ENCODE measurements at regions not wholly inside any gene's neighbourhood (a gene's known extent, or its start where the extent isn't known, plus 50 kb on each side); places are given as distances from the start of the nearest gene placed in this dataset.
A peak's percentile ranks its signal among the peaks of the same experiment; 100 is the strongest.

DNA sequence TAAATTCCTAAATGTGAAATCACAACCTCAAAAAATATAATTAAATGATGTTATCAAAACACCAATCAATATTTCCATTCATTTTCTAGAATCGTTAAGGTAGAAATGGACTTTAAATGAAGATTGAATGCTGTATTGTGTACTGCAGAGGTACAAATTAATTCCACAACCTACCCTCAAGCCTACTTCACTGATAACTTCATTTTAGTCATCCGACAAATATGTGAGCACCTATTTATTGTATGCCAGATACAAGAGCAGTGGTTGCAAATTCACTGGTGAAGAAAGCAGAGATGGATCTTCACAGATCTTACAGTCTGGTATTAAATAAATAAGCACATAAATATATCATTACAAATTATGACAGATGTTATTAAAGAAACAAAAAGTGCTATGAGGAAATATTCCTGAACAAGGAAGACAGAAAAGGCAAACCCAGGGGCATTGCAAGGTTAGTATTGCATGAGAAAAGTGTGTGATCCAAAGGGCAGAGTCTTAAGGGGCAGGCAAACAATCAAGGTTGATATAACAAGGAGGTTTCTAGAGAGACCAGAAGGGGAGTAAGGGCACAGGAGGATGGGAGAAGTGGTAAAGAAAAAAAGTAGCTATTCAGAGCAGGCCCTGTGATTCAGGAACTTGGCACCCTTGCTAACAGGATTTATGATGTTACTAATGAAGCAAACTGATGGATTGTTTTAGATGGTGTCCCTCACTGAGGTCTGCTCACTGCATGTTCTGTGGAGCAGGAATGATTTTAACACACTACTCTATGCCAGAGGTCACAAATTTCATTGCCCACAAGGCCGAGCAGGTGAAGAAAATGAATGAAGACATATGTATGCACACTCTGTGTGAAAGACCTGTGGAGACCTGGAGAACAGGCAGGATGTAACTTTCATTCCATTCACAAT lies 128.0 kb upstream of the CCDC150 start:
- H2AFZ ChIP-seq, result no peak overlapping the region
- peaks cover 4% of the 10 kb centered on the region; the same call in 1 of the 2 replicates for H3K4me1 ChIP-seq (ENCODE audit: insufficient read depth)
- no peaks in the 10 kb centered on the region for H3F3A ChIP-seq (ENCODE audit: insufficient read depth)
- no peak overlapping the region for H3K9ac ChIP-seq
- in situ Hi-C loops (cut with MboI), result no loop called here
- no peaks in the 10 kb centered on the region for H4K20me1 ChIP-seq (ENCODE audit: insufficient read depth)
- 76 to 93% methylated on average over 3 of the region's 3 CpGs for WGBS, 2 experiments (ENCODE audit: low coverage in 1 of 2, low lambda C conversion rate in 2 of 2, missing lambda C conversion rate in 2 of 2)
- H3K36me3 ChIP-seq (ENCODE audit: low read depth), result no peaks in the 10 kb centered on the region
- H3K27ac ChIP-seq, result no peak overlapping the region
- TF ChIP-seq EZH2phosphoT487 (IDR thresholded peaks at IDR 0.05; ENCODE audit: insufficient read depth, low read depth) (no peak), EZH2 (IDR thresholded peaks at IDR 0.05; ENCODE audit: insufficient read depth, poor library complexity, severe bottlenecking) (no peak)
- no peak overlapping the region for H3K4me2 ChIP-seq (ENCODE audit: unreplicated experiment)
- H3K9me2 ChIP-seq (ENCODE audit: insufficient read depth), result no peaks in the 10 kb centered on the region
- H3K4me3 ChIP-seq, result no peak overlapping the region
- DNase-seq, result peak; percentile 25
- no peaks in the 10 kb centered on the region for H3K9me3 ChIP-seq (ENCODE audit: low read depth)
- no peaks in the 10 kb centered on the region for H3K79me2 ChIP-seq (ENCODE audit: insufficient read depth)
- H3K27me3 ChIP-seq (replicated peaks; ENCODE audit: insufficient read depth), result no peaks in the 10 kb centered on the region

DNA sequence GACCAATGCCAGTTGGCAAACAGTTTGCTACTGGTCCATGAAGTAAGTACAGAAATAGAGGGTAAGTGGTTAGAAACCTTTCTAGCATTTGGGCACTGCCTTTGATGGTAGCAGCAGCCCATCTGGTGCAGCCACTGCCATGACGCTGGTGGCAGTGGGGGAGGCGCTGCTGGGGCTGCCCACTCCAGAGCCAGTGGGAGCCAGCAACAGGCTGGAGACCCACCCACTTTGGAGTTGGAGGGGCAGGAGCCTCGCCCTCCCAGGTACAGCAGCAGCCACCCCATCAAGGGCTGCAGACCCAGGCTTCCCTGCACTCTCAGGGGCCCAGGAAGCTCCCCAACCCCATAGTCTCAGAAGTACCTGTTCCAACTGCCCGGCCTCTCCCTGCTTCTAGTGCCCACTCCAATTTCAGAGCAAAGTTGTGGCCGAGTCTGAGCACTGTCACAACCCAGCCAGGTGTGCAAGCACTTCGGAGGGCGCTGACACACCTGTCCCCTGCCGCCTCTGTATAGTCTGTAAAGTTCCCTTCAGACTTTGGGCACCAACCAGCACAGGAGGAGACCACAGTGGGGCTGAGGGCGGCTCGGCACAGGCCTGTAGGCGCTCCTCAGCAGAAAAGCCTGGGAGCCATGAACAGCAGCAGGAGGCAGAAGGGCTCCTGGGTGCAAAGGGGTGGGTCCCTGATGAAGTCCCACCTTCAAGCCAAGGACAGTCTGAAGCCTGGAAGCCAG lies 125.6 kb upstream of the CCDC150 start:
- Histone ChIP-seq H4K20me1 (ENCODE audit: insufficient read depth) (no peaks in the 10 kb centered on the region), H3K27me3 (replicated peaks; ENCODE audit: insufficient read depth) (no peaks in the 10 kb centered on the region), H2AFZ (no peak overlapping the region), H3K27ac (no peak overlapping the region), H3F3A (ENCODE audit: insufficient read depth) (no peaks in the 10 kb centered on the region), H3K4me3 (no peak overlapping the region), H3K79me2 (ENCODE audit: insufficient read depth) (no peaks in the 10 kb centered on the region), H3K9me2 (ENCODE audit: insufficient read depth) (no peaks in the 10 kb centered on the region), H3K36me3 (ENCODE audit: low read depth) (no peaks in the 10 kb centered on the region), H3K9me3 (ENCODE audit: low read depth) (no peaks in the 10 kb centered on the region), H3K9ac (no peak overlapping the region), H3K4me1 (ENCODE audit: insufficient read depth) (peaks cover 4% of the 10 kb centered on the region; the same call in 1 of the 2 replicates), H3K4me2 (ENCODE audit: unreplicated experiment) (no peak overlapping the region)
- no peak for TF ChIP-seq EZH2 (IDR thresholded peaks at IDR 0.05; ENCODE audit: insufficient read depth, poor library complexity, severe bottlenecking)
- TF ChIP-seq EZH2phosphoT487 (IDR thresholded peaks at IDR 0.05; ENCODE audit: insufficient read depth, low read depth), result no peak
- in situ Hi-C loops (cut with MboI), result no loop called here
- no peak for DNase-seq
- WGBS, 2 experiments (ENCODE audit: low coverage in 1 of 2, low lambda C conversion rate in 2 of 2, missing lambda C conversion rate in 2 of 2), result 91% methylated on average over 10 to 11 of the region's 11 CpGs

DNA sequence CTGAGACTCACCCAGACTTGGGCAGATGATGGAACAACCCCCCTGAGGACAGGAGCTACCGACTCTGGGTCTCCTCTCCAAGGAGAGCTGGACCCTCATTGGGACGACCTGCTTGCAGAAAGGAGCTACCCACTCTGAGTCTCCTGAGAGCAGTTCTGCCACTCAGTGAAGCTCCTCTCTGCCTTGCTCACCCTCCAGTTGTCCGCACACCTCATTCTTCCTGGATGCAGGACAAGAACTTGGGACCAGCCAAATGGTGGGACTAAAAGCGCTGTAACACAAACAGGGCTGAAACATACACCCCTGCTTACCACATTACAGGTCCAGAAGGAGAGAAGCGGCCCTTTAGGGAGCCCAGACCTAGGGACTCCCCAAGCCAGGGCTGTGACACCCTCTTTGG lies 124.9 kb upstream of the CCDC150 start:
- peaks cover 4% of the 10 kb centered on the region; the same call in 1 of the 2 replicates for H3K4me1 ChIP-seq (ENCODE audit: insufficient read depth)
- 88 to 98% methylated on average over 5 of the region's 5 CpGs for whole genome bisulfite sequencing, 2 experiments (ENCODE audit: low coverage in 1 of 2, low lambda C conversion rate in 2 of 2, missing lambda C conversion rate in 2 of 2)

DNA sequence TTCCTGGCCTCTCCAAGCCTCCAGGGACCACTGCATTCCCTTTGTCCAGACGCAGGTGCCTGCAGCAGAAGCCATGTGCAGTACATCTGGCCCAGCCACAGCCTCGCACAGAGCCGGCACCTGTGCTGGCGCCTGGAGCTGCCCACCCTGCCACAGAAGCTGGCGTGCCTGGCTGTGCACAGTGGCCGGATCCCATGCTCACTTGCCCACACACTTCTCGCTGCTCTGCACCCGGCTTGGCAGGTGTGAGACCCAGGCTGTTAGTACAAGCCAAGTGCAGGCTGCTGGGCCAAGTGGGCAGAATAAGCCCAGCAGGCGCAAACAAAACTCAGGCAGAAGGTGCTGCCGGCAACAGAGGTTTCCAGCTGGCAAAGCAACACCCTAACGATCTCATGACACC lies 124.5 kb upstream of the CCDC150 start:
- H3K9ac ChIP-seq, result no peak overlapping the region
- H3K4me2 ChIP-seq (ENCODE audit: unreplicated experiment), result no peak overlapping the region
- H3K27me3 ChIP-seq (replicated peaks; ENCODE audit: insufficient read depth), result no peaks in the 10 kb centered on the region
- no peak for DNase-seq
- H3K36me3 ChIP-seq (ENCODE audit: low read depth), result no peaks in the 10 kb centered on the region
- no peaks in the 10 kb centered on the region for H4K20me1 ChIP-seq (ENCODE audit: insufficient read depth)
- H3F3A ChIP-seq (ENCODE audit: insufficient read depth), result no peaks in the 10 kb centered on the region
- no peaks in the 10 kb centered on the region for H3K79me2 ChIP-seq (ENCODE audit: insufficient read depth)
- TF ChIP-seq EZH2 (IDR thresholded peaks at IDR 0.05; ENCODE audit: insufficient read depth, poor library complexity, severe bottlenecking) (no peak), EZH2phosphoT487 (IDR thresholded peaks at IDR 0.05; ENCODE audit: insufficient read depth, low read depth) (no peak)
- WGBS, 2 experiments (ENCODE audit: low coverage in 1 of 2, low lambda C conversion rate in 2 of 2, missing lambda C conversion rate in 2 of 2), result 62 to 66% methylated on average over 11 of the region's 11 CpGs
- H3K27ac ChIP-seq, result no peak overlapping the region
- H3K9me2 ChIP-seq (ENCODE audit: insufficient read depth), result no peaks in the 10 kb centered on the region
- H3K4me3 ChIP-seq, result no peak overlapping the region
- in situ Hi-C loops (cut with MboI), result no loop called here
- peaks cover 4% of the 10 kb centered on the region; the same call in 1 of the 2 replicates for H3K4me1 ChIP-seq (ENCODE audit: insufficient read depth)
- no peaks in the 10 kb centered on the region for H3K9me3 ChIP-seq (ENCODE audit: low read depth)
- no peak overlapping the region for H2AFZ ChIP-seq

More for the DNA sequence above, 124.9 kb upstream of the CCDC150 start:
- no peaks in the 10 kb centered on the region for H3K79me2 ChIP-seq (ENCODE audit: insufficient read depth)
- no peak overlapping the region for H2AFZ ChIP-seq
- DNase-seq, result no peak
- H3K4me3 ChIP-seq, result no peak overlapping the region
- in situ Hi-C loops (cut with MboI), result no loop called here
- no peaks in the 10 kb centered on the region for H3K36me3 ChIP-seq (ENCODE audit: low read depth)
- no peak overlapping the region for H3K9ac ChIP-seq
- no peaks in the 10 kb centered on the region for H3K9me3 ChIP-seq (ENCODE audit: low read depth)
- no peaks in the 10 kb centered on the region for H3F3A ChIP-seq (ENCODE audit: insufficient read depth)
- no peak overlapping the region for H3K27ac ChIP-seq
- H3K27me3 ChIP-seq (replicated peaks; ENCODE audit: insufficient read depth), result no peaks in the 10 kb centered on the region
- no peak overlapping the region for H3K4me2 ChIP-seq (ENCODE audit: unreplicated experiment)
- no peak for TF ChIP-seq EZH2 (IDR thresholded peaks at IDR 0.05; ENCODE audit: insufficient read depth, poor library complexity, severe bottlenecking)
- no peak for TF ChIP-seq EZH2phosphoT487 (IDR thresholded peaks at IDR 0.05; ENCODE audit: insufficient read depth, low read depth)
- H4K20me1 ChIP-seq (ENCODE audit: insufficient read depth), result no peaks in the 10 kb centered on the region
- H3K9me2 ChIP-seq (ENCODE audit: insufficient read depth), result no peaks in the 10 kb centered on the region

Measured in GM23248 (cell line).